ENCODE measurements at regions not wholly inside any gene's neighbourhood (a gene's known extent, or its start where the extent isn't known, plus 50 kb on each side); places are given as distances from the start of the nearest gene placed in this dataset.
"Not testable (repeated sequence)": the region's sequence is repeated elsewhere in the genome, so short reads cannot be mapped to it uniquely, and the experiment has no call there.

DNA sequence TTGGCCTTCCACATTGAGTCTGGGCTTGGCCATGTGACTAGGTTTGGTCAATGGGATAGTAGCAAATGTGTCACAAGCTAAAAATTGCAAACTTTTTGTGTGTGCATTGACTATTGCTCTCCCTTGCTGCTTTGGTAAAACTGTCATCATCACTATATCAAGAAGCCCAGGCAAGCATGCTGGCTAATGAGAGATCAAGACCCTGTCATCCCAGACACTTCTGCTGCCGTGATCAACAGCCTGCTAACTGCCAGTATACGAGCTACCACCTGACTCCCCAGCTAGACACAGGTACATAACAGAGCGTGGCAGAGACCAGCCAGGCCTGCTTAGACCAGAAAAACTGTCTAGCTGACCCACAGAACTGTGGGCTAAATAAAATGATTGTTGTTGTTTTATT is 456.7 kb upstream of the DCN start:
- POLR2A ChIA-PET (ENCODE audit: low non-redundant PET): no interaction called here

DNA sequence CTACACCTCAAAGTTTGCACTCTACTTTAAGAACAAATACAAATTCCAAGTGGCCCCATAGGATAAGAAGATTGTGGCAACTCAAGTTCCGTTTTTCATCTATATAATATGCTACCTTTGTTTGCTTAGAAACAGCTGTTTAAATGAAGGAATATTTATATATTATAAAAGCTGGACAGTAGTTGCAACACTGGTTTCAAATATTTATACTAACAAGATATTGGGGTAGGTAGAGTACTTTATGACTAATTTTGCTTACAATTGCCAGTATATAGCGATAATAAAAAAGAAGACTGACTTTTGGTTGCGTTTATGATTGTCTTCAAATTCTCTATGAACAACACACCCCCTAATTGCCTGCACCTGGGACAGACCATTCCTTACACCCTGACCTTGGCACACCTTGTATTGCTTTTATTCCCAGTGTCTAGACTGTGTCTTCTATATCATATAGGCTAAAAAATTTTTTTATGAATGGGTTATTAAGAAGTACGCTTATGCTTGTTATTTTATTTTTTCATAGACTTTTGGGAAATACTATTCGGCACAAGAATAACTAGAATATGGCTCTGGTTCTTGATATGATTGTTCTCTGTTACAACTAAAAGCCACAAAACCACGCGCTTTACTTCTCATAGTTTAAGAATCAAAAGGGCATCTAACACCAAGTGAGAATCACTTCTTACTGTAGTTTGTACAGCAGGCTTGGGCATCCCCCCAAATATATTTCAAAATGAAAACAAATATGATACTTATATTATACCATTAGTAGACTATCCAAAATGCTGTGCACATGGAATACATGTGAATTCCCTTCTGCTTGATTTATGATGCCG is 455.4 kb upstream of the DCN start:
- ChIA-PET CTCF (no interaction called here), POLR2A (ENCODE audit: low non-redundant PET) (no interaction called here)
- TF ChIP-seq, protein P1, sequence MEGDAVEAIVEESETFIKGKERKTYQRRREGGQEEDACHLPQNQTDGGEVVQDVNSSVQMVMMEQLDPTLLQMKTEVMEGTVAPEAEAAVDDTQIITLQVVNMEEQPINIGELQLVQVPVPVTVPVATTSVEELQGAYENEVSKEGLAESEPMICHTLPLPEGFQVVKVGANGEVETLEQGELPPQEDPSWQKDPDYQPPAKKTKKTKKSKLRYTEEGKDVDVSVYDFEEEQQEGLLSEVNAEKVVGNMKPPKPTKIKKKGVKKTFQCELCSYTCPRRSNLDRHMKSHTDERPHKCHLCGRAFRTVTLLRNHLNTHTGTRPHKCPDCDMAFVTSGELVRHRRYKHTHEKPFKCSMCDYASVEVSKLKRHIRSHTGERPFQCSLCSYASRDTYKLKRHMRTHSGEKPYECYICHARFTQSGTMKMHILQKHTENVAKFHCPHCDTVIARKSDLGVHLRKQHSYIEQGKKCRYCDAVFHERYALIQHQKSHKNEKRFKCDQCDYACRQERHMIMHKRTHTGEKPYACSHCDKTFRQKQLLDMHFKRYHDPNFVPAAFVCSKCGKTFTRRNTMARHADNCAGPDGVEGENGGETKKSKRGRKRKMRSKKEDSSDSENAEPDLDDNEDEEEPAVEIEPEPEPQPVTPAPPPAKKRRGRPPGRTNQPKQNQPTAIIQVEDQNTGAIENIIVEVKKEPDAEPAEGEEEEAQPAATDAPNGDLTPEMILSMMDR (conservative IDR thresholded peaks at IDR 0.05; ENCODE audit: low read depth): no peak
- no peak for DNase-seq (ENCODE audit: low spot score)
- no peak overlapping the region for H3K27ac ChIP-seq

More for the DNA sequence above, 456.7 kb upstream of the DCN start:
- DNase-seq (ENCODE audit: low spot score): no peak
- TF ChIP-seq, protein P1 (conservative IDR thresholded peaks at IDR 0.05; ENCODE audit: low read depth): no peak
- H3K27ac ChIP-seq: no peak overlapping the region
- CTCF ChIA-PET: interaction anchor here (0.6 to 0.7 kb wide), 4 partner anchors 10 to 1096 kb away, joined by 3 to 5 read pairs (median 4); no protein-coding TSS in a partner anchor

DNA sequence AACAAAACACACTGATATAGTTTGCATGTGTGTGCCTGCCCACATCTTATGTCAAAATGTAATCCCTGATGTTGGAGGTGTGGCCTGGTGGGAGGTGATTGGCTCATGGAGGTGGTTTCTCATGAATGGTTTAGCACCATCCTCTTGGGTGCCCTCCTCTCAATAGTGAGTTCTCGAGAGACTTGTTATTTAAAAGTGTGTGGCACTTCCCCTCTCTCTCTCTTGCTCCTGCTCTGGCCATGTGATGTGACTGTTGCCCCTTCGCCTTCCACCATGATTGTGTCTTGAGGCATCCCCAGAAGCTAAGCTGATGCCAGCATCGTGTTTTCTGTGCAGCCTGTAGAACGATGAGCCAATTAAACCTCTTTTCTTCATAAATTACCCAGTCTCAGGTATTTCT is 454.1 kb upstream of the DCN start:
- H3K27ac ChIP-seq: no peak overlapping the region
- no peak for DNase-seq (ENCODE audit: low spot score)
- ChIA-PET POLR2A (ENCODE audit: low non-redundant PET) (no interaction called here), CTCF (no interaction called here)
- TF ChIP-seq, protein P1 (conservative IDR thresholded peaks at IDR 0.05; ENCODE audit: low read depth): no peak

DNA sequence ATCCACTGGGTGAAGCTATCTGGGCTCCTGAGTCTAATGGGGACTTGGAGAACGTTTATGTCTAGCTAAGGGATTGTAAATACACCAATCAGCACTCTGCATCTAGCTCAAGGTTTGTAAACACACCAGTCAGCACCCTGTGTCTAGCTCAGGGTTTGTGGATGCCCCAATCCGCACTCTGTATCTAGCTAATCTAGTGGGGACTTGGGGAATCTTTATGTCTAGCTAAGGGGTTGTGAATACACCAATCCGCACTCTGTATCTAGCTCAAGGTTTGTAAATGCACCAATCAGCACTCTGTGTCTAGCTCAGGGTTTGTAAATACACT is 451.7 kb upstream of the DCN start:
- H3K27ac ChIP-seq; POLR2A ChIA-PET (ENCODE audit: low non-redundant PET); DNase-seq (ENCODE audit: low spot score): not testable (repeated sequence)
- CTCF ChIA-PET: interaction anchor here (0.6 kb wide), 1 partner anchor 22 kb away, joined by 3 read pairs; no protein-coding TSS in a partner anchor

DNA sequence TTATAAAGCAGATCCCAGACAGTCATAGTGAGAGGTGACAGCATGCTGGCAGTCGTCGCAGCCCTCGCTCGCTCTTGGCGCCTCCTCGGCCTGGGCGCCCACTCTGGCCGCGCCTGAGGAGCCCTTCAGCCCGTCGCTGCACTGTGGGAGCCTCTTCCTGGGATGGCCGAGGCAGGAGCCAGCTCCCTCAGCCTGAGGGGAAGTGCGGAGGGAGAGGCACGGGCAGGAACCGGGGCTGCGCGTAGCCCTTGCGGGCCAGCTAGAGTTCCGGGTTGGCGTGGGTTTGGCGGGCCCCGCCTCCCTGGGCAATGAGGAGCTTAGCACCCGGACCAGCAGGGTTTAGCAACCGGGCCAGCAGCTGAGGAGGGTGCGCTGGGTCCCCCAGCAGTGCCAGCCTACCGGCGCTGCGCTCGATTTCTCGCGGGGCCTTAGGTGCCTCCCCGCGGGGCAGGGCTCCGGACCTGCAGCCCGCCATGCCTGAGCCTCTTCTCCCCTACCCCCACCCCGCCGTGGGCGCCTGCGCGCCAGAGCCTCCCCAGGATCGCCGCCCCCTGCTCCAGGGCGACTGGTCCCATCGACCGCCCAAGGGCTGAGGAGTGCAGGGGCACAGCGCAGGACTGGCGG is 451.2 kb upstream of the DCN start:
- H3K27ac ChIP-seq: no peak overlapping the region
- POLR2A ChIA-PET (ENCODE audit: low non-redundant PET): no interaction called here
- CTCF ChIA-PET: interaction anchor here (0.8 to 1.1 kb wide), 2 partner anchors 169 to 252 kb away, joined by 3 to 4 read pairs; no protein-coding TSS in a partner anchor
- TF ChIP-seq, protein P1 (conservative IDR thresholded peaks at IDR 0.05; ENCODE audit: low read depth): no peak
- DNase-seq (ENCODE audit: low spot score): no peak

DNA sequence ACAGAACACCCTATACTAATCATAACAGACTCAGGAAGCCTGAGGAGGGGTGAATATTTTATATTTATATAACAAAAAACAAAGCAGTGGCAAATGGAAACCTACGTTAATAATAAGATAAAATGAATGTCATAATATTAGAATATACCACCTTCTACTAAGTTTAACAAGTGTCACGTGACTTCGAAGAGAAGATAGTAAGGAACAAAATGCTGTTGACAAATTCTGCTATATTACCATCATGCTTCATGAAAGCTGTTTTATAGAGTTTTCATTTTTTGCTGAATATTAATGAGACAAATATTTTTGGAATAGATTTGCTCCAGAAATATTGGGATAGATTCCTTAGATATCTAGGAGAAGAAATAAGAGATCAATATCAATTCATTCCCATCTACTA is 450.6 kb upstream of the DCN start:
- ChIA-PET CTCF (interaction anchor here (0.8 to 1.1 kb wide), 2 partner anchors 168 to 251 kb away, joined by 3 to 4 read pairs; no protein-coding TSS in a partner anchor), POLR2A (ENCODE audit: low non-redundant PET) (no interaction called here)
- no peak for DNase-seq (ENCODE audit: low spot score)
- no peak overlapping the region for H3K27ac ChIP-seq
- TF ChIP-seq, protein P1 (conservative IDR thresholded peaks at IDR 0.05; ENCODE audit: low read depth): no peak

Measured in RWPE1 (cell line).